Colonic mucosa (tissue), 4 donors: ENCODE measurements at regions not wholly inside any gene's neighbourhood (a gene's known extent, or its start where the extent isn't known, plus 50 kb on each side); places are given as distances from the start of the nearest gene placed in this dataset.

ENCODE experiments used
- DNase-seq: peaks from one replicate; pipeline ENCODE4 v3.0.0-alpha.2; 2020
- H3K27ac ChIP-seq: fragments of 200-600 bp; one replicate; pipeline ENCODE4 v1.8.0; 2021
- H3K27me3 ChIP-seq: fragments of 200-600 bp; one replicate; pipeline ENCODE4 v1.8.0; 2021
- H3K36me3 ChIP-seq: fragments of 200-600 bp; one replicate; pipeline ENCODE4 v1.8.0; 2021
- H3K4me1 ChIP-seq: fragments of 200-600 bp; one replicate; pipeline ENCODE4 v1.8.0; 2021; ENCODE audit warnings: mild to moderate bottlenecking
- H3K4me3 ChIP-seq: fragments of 200-600 bp; one replicate; pipeline ENCODE4 v1.8.0; 2021
- H3K9ac ChIP-seq, 2 donors: one replicate each; pipeline ENCODE4 v1.7.0; 2013; ENCODE audit warnings: control low read depth in 2 of 2, low read depth in 2 of 2, low read length in 2 of 2
- H3K9me3 ChIP-seq: fragments of 200-600 bp; one replicate; pipeline ENCODE4 v1.8.0; 2021
- intact Hi-C: fragments of 100-400 bp; cut with DNase I; formaldehyde crosslinking; loops from one replicate; pipeline ENCODE4 v1.14.1; 2022
- TF ChIP-seq, protein P1 (sequence below): fragments of 200-600 bp; IDR thresholded peaks from one replicate; pipeline ENCODE4 v1.8.0; 2022; ENCODE audit warnings: antibody characterized with exemption, mild to moderate bottlenecking
- donor health status: healthy.
- donor health status: DM: no; HTN: no; CAD: no.
- donor health status: DM: no; HTN: no; CAD: no.

DNA sequence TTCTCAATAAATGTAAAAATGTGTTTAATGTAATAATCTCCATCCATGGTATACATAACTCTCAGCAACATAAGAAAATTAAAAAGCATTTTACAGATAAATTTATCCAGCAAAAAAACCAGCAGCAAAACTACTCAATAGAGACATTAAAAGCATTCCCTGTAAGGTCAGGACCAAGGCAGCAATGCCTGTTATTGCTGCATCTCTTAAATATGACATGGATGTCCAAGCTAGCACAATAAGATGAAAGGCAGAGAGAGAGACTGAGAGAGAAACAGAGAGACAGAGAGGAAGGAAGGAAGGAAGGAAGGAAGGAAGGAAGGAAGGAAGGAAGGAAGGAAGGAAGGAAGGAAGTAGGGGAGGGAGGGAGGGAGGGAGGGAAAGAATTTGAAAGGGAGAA is 289.0 kb upstream of the PAPPA start:
- Histone ChIP-seq H3K27ac (no peak overlapping the region), H3K27me3 (no peaks in the 10 kb centered on the region), H3K4me1 (no peaks in the 10 kb centered on the region), H3K9me3 (no peaks in the 10 kb centered on the region), H3K9ac (no peak overlapping the region), H3K4me3 (no peak overlapping the region), H3K36me3 (no peaks in the 10 kb centered on the region)
- intact Hi-C loops = no loop called here
- no peak for DNase-seq
- TF ChIP-seq, protein P1, sequence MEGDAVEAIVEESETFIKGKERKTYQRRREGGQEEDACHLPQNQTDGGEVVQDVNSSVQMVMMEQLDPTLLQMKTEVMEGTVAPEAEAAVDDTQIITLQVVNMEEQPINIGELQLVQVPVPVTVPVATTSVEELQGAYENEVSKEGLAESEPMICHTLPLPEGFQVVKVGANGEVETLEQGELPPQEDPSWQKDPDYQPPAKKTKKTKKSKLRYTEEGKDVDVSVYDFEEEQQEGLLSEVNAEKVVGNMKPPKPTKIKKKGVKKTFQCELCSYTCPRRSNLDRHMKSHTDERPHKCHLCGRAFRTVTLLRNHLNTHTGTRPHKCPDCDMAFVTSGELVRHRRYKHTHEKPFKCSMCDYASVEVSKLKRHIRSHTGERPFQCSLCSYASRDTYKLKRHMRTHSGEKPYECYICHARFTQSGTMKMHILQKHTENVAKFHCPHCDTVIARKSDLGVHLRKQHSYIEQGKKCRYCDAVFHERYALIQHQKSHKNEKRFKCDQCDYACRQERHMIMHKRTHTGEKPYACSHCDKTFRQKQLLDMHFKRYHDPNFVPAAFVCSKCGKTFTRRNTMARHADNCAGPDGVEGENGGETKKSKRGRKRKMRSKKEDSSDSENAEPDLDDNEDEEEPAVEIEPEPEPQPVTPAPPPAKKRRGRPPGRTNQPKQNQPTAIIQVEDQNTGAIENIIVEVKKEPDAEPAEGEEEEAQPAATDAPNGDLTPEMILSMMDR = no peak

DNA sequence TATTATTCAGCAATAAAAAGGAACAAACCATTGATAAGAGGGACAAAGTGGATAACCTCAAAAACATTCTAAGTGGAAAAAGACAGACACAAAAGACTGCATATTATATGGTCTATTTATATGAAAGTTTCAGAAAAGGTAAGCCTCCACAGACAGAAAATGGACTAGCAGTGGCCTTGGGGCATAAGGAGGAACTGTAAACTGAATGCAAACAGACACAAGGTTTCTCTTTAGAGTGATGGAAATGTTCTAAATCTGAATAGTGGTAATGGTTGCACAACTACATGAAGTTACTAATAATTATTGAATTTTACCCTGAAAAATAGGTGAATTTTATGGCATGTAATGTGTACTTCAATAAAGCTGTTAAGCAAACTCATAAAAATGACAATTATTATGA is 286.3 kb upstream of the PAPPA start:
- H3K36me3 ChIP-seq = no peaks in the 10 kb centered on the region
- intact Hi-C loops = no loop called here
- H3K27me3 ChIP-seq = no peaks in the 10 kb centered on the region
- no peak overlapping the region for H3K27ac ChIP-seq
- DNase-seq = no peak
- H3K4me1 ChIP-seq = no peaks in the 10 kb centered on the region
- TF ChIP-seq, protein P1 = no peak
- no peak overlapping the region for H3K4me3 ChIP-seq
- no peak overlapping the region for H3K9ac ChIP-seq
- no peaks in the 10 kb centered on the region for H3K9me3 ChIP-seq

DNA sequence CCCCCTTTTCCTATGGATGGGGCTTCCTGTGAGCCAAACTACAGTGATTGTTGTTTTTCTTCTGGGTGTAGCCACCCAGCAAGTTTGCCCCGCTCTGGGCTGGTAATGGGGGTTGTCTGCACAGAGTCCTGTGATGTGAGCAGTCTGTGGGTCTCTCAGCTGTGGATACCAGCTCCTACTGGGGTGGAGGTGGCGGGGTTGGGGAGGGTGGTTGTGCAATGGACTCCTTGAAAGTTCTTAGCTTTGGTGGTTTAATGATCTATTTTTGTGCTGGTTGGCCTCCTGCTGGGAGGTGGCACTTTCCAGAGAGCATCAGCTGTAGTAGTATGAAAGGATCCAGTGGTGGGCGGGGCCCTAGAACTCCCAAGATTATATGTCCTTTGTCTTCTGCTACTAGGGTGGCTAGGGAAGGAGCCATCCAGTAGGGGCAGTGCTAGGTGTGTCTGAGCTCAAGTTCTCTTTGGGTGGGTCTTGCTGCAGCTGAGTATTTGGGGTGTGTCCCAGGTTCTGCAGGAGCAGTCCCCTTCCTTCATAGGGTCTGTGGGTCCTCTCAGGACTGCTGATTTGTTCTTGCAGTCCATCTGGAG is 275.6 kb upstream of the PAPPA start:
- no peaks in the 10 kb centered on the region for H3K36me3 ChIP-seq
- intact Hi-C loops = no loop called here
- no peak overlapping the region for H3K4me3 ChIP-seq
- H3K4me1 ChIP-seq = no peaks in the 10 kb centered on the region
- TF ChIP-seq, protein P1 = no peak
- H3K9me3 ChIP-seq = no peaks in the 10 kb centered on the region
- H3K27ac ChIP-seq = no peak overlapping the region
- H3K27me3 ChIP-seq = no peaks in the 10 kb centered on the region
- no peak for DNase-seq
- H3K9ac ChIP-seq = no peak overlapping the region

DNA sequence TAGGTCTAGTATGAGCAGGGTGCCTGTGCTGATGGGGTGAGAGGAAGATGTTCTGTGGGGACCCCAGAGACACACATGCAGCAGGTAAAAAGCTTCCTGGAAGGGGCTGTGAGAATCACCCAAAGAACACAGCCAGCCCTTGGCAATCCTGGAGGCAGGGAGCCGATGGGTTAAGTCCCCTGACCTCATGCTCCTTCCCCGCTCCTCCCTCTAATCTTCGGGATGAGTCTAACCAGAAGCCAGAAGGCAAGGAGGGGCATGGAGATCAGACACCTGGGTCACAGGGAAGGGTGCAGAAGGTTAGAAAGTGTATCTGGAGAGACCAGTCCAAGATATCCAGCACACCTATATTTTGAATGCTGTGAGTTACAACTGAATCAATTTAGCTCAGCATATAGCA is 274.1 kb upstream of the PAPPA start:
- intact Hi-C loops = no loop called here
- H3K36me3 ChIP-seq = no peaks in the 10 kb centered on the region
- TF ChIP-seq, protein P1 = no peak
- no peaks in the 10 kb centered on the region for H3K9me3 ChIP-seq
- no peak overlapping the region for H3K27ac ChIP-seq
- H3K4me1 ChIP-seq = no peaks in the 10 kb centered on the region
- no peak for DNase-seq
- H3K27me3 ChIP-seq = no peaks in the 10 kb centered on the region
- H3K4me3 ChIP-seq = no peak overlapping the region
- H3K9ac ChIP-seq = no peak overlapping the region

DNA sequence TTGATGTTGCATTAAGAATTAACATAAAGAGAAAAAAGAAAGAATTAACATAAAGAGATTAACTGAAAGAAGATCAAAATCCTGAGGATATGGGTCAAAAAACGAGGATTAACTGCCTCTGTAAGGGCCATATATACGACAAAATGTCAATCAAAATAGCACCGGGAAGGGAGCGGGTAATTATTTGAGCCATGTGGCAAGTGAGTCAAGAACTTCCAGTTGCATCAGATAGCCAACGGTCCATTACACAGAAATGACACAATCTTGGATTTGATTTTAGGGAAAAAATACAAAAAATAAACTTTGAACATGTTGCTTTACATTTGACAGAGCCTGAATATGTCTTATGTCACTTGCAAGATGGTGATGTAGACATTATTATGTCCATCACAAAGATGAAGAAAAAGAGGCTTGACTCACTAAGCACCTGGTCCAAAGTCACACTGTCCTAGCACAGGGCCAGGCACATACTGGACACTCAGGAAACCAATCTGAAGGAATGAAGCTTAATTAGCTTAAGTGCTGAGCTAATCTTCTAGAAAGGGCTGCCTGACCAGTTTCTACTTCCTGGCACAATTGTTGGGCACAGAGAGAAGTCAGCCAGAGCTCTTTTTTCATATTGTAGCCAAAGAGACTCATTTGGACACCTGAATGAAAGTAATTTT is 273.2 kb upstream of the PAPPA start:
- TF ChIP-seq, protein P1 = no peak
- H3K4me1 ChIP-seq = no peaks in the 10 kb centered on the region
- no peaks in the 10 kb centered on the region for H3K9me3 ChIP-seq
- no peak for DNase-seq
- no peak overlapping the region for H3K9ac ChIP-seq
- no peaks in the 10 kb centered on the region for H3K36me3 ChIP-seq
- no peaks in the 10 kb centered on the region for H3K27me3 ChIP-seq
- no peak overlapping the region for H3K27ac ChIP-seq
- H3K4me3 ChIP-seq = no peak overlapping the region
- intact Hi-C loops = loop anchor here (5.0 to 10.0 kb wide), 2 partner anchors 692 to 774 kb away; no protein-coding TSS in a partner anchor
